Right atrium auricular region (tissue), 2 donors: ENCODE measurements at regions not wholly inside any gene's neighbourhood (a gene's known extent, or its start where the extent isn't known, plus 50 kb on each side); places are given as distances from the start of the nearest gene placed in this dataset.

Experiments
- DNase-seq: peaks from one replicate; pipeline ENCODE4 v3.0.0-alpha.2; 2019; ENCODE audit warnings: low spot score
- H3K27ac ChIP-seq, 2 donors: fragments of 200-600 bp; sonication (generic); 1 replicate in 1 of 2; 2 replicates in 1 of 2; pipeline ENCODE4 v1.5.1; 2016 to 2019
- H3K27me3 ChIP-seq, 2 donors: fragments of 200-600 bp; sonication (generic); one replicate each; pipeline versions ENCODE4 v1.5.1 to v1.6.0; 2017 to 2019
- H3K36me3 ChIP-seq: fragments of 200-600 bp; sonication (generic); one replicate; pipeline ENCODE4 v1.5.1; 2016
- H3K4me1 ChIP-seq, 2 donors: fragments of 200-600 bp; sonication (generic); one replicate each; pipeline versions ENCODE4 v1.5.1 to v1.6.0; 2017 to 2019
- H3K4me3 ChIP-seq, 2 donors: fragments of 200-600 bp; sonication (generic); 1 replicate in 1 of 2; 2 replicates in 1 of 2; pipeline ENCODE4 v1.5.1; 2017 to 2019; ENCODE audit warnings: mild to moderate bottlenecking in 1 of 2, moderate library complexity in 1 of 2
- H3K9me3 ChIP-seq, 2 donors: fragments of 200-600 bp; sonication (generic); one replicate each; pipeline ENCODE4 v1.5.1; 2019
- TF ChIP-seq, protein P1 (sequence below), 2 donors: fragments of 200-600 bp; sonication (generic); IDR thresholded peaks; one replicate each; pipeline ENCODE4 v1.5.1; 2019; ENCODE audit warnings: antibody characterized with exemption in 2 of 2

DNA sequence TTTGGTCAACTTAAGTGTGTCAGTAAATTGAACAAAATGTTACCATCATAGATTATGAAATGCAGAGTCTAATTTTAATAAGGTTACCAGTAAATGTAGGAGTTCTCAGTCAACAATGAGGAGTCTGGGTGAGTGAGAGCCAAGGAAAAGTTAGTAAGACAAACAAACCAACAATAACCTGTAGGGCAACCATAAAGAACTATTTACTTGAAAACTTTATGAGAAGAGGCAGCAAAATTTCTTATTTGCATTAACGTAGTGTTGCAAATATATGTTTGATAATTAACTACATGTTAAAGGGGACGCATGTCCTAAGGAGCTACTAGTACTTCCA lies 131.1 kb upstream of the SOX4 start:
- H3K27me3 ChIP-seq, result no peaks in the 10 kb centered on the region
- no peak overlapping the region for H3K4me3 ChIP-seq
- TF ChIP-seq, protein P1, sequence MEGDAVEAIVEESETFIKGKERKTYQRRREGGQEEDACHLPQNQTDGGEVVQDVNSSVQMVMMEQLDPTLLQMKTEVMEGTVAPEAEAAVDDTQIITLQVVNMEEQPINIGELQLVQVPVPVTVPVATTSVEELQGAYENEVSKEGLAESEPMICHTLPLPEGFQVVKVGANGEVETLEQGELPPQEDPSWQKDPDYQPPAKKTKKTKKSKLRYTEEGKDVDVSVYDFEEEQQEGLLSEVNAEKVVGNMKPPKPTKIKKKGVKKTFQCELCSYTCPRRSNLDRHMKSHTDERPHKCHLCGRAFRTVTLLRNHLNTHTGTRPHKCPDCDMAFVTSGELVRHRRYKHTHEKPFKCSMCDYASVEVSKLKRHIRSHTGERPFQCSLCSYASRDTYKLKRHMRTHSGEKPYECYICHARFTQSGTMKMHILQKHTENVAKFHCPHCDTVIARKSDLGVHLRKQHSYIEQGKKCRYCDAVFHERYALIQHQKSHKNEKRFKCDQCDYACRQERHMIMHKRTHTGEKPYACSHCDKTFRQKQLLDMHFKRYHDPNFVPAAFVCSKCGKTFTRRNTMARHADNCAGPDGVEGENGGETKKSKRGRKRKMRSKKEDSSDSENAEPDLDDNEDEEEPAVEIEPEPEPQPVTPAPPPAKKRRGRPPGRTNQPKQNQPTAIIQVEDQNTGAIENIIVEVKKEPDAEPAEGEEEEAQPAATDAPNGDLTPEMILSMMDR (IDR thresholded peaks at IDR 0.05), result no peak
- no peaks in the 10 kb centered on the region for H3K4me1 ChIP-seq
- no peak overlapping the region for H3K27ac ChIP-seq
- no peaks in the 10 kb centered on the region for H3K9me3 ChIP-seq
- H3K36me3 ChIP-seq, result no peaks in the 10 kb centered on the region
- DNase-seq, result no peak

GRCh38 chr6:21467091-21467490 lies 126.5 kb upstream of the SOX4 start:
- H3K27ac ChIP-seq, result no peak overlapping the region
- no peak overlapping the region for H3K4me3 ChIP-seq
- H3K36me3 ChIP-seq, result no peaks in the 10 kb centered on the region
- H3K4me1 ChIP-seq, result no peaks in the 10 kb centered on the region
- no peak for DNase-seq
- H3K9me3 ChIP-seq, result no peaks in the 10 kb centered on the region
- no peaks in the 10 kb centered on the region for H3K27me3 ChIP-seq
- TF ChIP-seq, protein P1 (IDR thresholded peaks at IDR 0.05), result no peak

- Histone ChIP-seq H3K27ac (no peak overlapping the region), H3K4me3 (no peak overlapping the region), H3K4me1 (no peaks in the 10 kb centered on the region), H3K27me3 (no peaks in the 10 kb centered on the region), H3K9me3 (no peaks in the 10 kb centered on the region), H3K36me3 (no peaks in the 10 kb centered on the region)
- DNase-seq, result no peak
- TF ChIP-seq, protein P1 (IDR thresholded peaks at IDR 0.05), result no peak
These were observed 125.1 kb upstream of the SOX4 start for GRCh38 chr6:21468461-21468860.

DNA sequence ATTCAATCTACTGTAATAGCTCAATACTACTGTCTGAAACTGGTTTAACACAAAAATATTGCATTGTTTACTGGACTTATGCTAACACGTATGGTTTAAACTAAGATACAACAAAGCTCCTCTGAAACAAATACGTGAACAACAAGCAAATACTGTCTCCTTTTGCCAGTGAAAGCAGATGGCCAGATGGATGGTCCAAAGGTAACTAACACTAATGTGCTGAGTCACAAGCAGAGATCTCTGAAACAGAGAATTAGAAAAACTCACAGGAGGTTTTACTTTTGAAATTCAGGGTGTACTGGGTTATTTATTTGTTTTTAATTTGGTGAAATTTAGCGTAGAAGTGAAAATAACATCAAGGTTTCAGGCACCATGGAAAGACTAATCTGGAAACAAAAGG lies 124.3 kb upstream of the SOX4 start:
- no peaks in the 10 kb centered on the region for H3K27me3 ChIP-seq

GRCh38 chr6:21476112-21476511 lies 117.4 kb upstream of the SOX4 start:
- no peak overlapping the region for H3K4me3 ChIP-seq
- TF ChIP-seq, protein P1 (IDR thresholded peaks at IDR 0.05), result no peak
- H3K9me3 ChIP-seq, result no peaks in the 10 kb centered on the region
- peaks cover 0 to 17% of the 10 kb centered on the region in 2 donors for H3K4me1 ChIP-seq
- DNase-seq, result no peak
- H3K27me3 ChIP-seq, result no peaks in the 10 kb centered on the region
- no peaks in the 10 kb centered on the region for H3K36me3 ChIP-seq
- no peak overlapping the region for H3K27ac ChIP-seq

More for the DNA sequence above, 124.3 kb upstream of the SOX4 start:
- no peaks in the 10 kb centered on the region for H3K9me3 ChIP-seq
- no peak overlapping the region for H3K4me3 ChIP-seq
- H3K36me3 ChIP-seq, result no peaks in the 10 kb centered on the region
- no peak overlapping the region for H3K27ac ChIP-seq
- TF ChIP-seq, protein P1 (IDR thresholded peaks at IDR 0.05), result no peak
- no peak for DNase-seq
- no peaks in the 10 kb centered on the region for H3K4me1 ChIP-seq

- peak overlapping the region in 1 of 2 donors; percentile 49 for H3K27ac ChIP-seq
- TF ChIP-seq, protein P1 (IDR thresholded peaks at IDR 0.05), result no peak
- H3K27me3 ChIP-seq, result no peaks in the 10 kb centered on the region
- no peak overlapping the region for H3K4me3 ChIP-seq
- H3K9me3 ChIP-seq, result no peaks in the 10 kb centered on the region
- no peak for DNase-seq
- no peaks in the 10 kb centered on the region for H3K36me3 ChIP-seq
- H3K4me1 ChIP-seq, result peaks cover 0 to 17% of the 10 kb centered on the region in 2 donors
These were observed 115.1 kb upstream of the SOX4 start for GRCh38 chr6:21478411-21478810.
